ENCODE measurements at regions not wholly inside any gene's neighbourhood (a gene's known extent, or its start where the extent isn't known, plus 50 kb on each side); places are given as distances from the start of the nearest gene placed in this dataset.

GRCh38 chr7:128158370-128158769 is 82.7 kb upstream of the LEP start:
- no peaks in the 10 kb centered on the region for H3K4me1 ChIP-seq (ENCODE audit: control insufficient read depth, extremely low read depth, insufficient read depth, low read length)
- POLR2A ChIA-PET: no interaction called here
- peaks cover 32 to 33% of the 10 kb centered on the region in 2 experiments for H3K27me3 ChIP-seq (ENCODE audit: control insufficient read depth in 2 of 2, insufficient read depth in 2 of 2, low read length in 2 of 2)
- BruUV-seq (replicated peaks): no TSS peak
- H2AFZ ChIP-seq (ENCODE audit: low read depth, low read length): no peak overlapping the region
- H3K9me3 ChIP-seq (replicated peaks; ENCODE audit: control insufficient read depth, insufficient read depth, low read length): no peaks in the 10 kb centered on the region
- H3K36me3 ChIP-seq (ENCODE audit: control insufficient read depth in 2 of 2, extremely low read depth in 1 of 2, insufficient read depth in 2 of 2, low read length in 2 of 2): no peaks in the 10 kb centered on the region
- CTCF ChIA-PET: no interaction called here
- H3K27ac ChIP-seq (ENCODE audit: insufficient read depth, low read depth, low read length): no peak overlapping the region
- no peak overlapping the region for H3K4me2 ChIP-seq (ENCODE audit: insufficient read depth, low read length)
- dilution Hi-C loops (cut with MboI; ENCODE audit: extremely low pct_ligation_motif_present, low sequenced_read_pairs): no loop called here
- no peak overlapping the region for H3K4me3 ChIP-seq (replicated peaks in 1 of 3; ENCODE audit: insufficient read depth in 1 of 3, low read depth in 1 of 3, low read length in 3 of 3)
- no peaks in the 10 kb centered on the region for H3K79me2 ChIP-seq (ENCODE audit: control insufficient read depth, insufficient read depth, low read length)
- no peaks in the 10 kb centered on the region for H3K9me1 ChIP-seq (replicated peaks; ENCODE audit: control insufficient read depth, extremely low read depth, insufficient read depth, low read length)
- intact Hi-C loops (cut with micrococcal nuclease): no loop called here
- H4K20me1 ChIP-seq (replicated peaks; ENCODE audit: control insufficient read depth, extremely low read depth, insufficient read depth, low read length): no peaks in the 10 kb centered on the region
- no peak overlapping the region for H3K9ac ChIP-seq (replicated peaks; ENCODE audit: extremely low read depth, insufficient read depth, low read length)
- DNase-seq (ENCODE audit: low read depth, low spot score) (no peak), FAIRE-seq (no peak)
- TF ChIP-seq POLR2AphosphoS5 (IDR thresholded peaks at IDR 0.05; ENCODE audit: insufficient read depth, low read depth, low read length) (no peak), CTCF (IDR thresholded peaks at IDR 0.05; ENCODE audit: extremely low read depth in 1 of 2, insufficient read depth in 1 of 2, low read depth in 1 of 2, low read length in 2 of 2) (no peak), GATA2 (IDR thresholded peaks at IDR 0.05; ENCODE audit: insufficient read depth, insufficient read length, low read depth, low read length) (no peak), FOS (IDR thresholded peaks at IDR 0.05; ENCODE audit: borderline replicate concordance, insufficient read depth, low read length) (no peak), MYC (IDR thresholded peaks at IDR 0.05; ENCODE audit: low read depth, low read length) (no peak), JUN (IDR thresholded peaks at IDR 0.05; ENCODE audit: borderline replicate concordance, insufficient read depth, insufficient read length, low read depth) (no peak), EZH2 (IDR thresholded peaks at IDR 0.05; ENCODE audit: borderline replicate concordance, low read depth, low read length, severe bottlenecking) (no peak), POLR2A (IDR thresholded peaks at IDR 0.05; ENCODE audit: low read depth, low read length) (no peak)
- TF ChIP-seq, protein P1, sequence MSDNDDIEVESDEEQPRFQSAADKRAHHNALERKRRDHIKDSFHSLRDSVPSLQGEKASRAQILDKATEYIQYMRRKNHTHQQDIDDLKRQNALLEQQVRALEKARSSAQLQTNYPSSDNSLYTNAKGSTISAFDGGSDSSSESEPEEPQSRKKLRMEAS (IDR thresholded peaks at IDR 0.05; ENCODE audit: insufficient read depth, insufficient read length): no peak
